HG02798 (cell line): ENCODE measurements at regions not wholly inside any gene's neighbourhood (a gene's known extent, or its start where the extent isn't known, plus 50 kb on each side); places are given as distances from the start of the nearest gene placed in this dataset.

Experiments used
- ATAC-seq: cut with Tn5 transposase; IDR thresholded peaks from one replicate; pipeline ENCODE4 v1.9.1; 2021; ENCODE audit warnings: mild to moderate bottlenecking; ENCODE audit not compliant: unreplicated experiment, poor library complexity

DNA sequence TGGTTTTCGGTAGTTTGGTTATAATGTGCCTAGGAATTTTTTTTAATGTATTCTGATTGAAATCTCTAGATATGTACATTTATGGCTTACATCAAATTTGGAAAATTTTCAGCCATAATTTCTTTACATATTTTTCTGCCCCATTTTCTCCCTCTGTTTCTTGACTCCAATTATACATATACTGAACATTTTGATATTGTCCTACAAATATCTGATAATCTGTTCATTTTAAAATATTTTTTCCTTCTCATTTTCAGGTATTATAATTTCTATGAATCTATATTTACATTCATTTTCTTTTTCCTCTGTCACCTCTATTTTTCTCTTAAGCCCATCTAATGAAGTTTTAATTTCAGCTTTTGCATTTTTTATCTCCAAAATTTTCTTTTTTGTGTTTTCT lies 82.7 kb upstream of the TMLHE start:
- no peak for ATAC-seq

DNA sequence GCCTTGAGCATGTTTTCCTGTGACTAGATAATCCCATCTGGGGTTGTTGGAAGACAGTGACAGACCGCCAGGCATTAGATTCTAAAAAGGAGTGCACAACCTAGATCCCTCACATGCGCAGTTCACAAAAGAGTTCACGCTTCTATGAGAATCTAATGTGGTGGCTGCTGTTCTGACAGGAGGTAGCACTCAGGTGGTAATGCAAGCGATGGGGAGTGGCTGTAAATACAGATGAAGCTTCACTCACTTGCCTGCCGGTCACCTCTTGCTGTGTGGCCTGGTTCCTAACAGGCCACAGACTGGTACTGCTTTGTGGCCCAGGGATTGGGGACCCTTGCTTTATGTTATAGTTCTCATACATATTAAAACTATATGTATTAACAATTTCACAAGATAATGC lies 81.9 kb upstream of the TMLHE start:
- ATAC-seq, result no peak

DNA sequence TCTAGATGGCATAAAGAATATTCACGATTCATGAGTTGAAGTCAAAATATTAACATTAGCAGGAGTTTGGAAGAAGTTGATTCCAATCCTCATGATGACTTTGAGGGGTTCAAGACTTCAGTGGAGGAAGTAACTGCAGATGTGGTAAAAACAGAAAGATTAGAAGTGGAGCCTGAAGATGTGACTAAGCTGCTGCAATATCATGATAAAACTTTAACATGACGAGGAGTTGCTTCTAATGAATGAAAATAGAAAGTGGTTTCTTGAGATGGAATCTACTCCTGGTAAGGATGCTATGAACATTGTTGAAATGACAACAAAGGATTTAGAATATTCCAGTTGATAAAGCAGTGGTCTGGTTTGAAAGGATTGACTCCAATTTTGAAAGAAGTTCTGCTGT lies 70.1 kb upstream of the TMLHE start:
- ATAC-seq, result no peak

DNA sequence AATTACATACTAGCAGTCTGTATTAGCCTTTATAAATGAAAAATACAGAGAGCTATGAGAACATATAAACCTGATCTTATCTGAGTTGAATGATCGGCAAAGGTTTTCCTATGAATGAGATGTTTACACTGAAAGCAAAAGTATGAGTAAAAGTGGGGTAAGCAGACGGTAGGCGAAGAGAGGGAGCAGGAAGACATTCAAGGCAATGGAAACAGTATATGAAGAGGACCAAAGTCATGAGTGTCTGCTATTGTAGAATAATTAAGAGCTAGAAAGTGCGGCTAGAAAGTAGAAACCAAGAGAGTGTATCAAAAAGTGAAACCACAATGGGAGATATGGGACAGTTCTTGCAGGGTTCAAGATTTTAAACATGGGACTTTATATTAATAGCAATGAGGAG lies 67.0 kb upstream of the TMLHE start:
- ATAC-seq, result no peak

DNA sequence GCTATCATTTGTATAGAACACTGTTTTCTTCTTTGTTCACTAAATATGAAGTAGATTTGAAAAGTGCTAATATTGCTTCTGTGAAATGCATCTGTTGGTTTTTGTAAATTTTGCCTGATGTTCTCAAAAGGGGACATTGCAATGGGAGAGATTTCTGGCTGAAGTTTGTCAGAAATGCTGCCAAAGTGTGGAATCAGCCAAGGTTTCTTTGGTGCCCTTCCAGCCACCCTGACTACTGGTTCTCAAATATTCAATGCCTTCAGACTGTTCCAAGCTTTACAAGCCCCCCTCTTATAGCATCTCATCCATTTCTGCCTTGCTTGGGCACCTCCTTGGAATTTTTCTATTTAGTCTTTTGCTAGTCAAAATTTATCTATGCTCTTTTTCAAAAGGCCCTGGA lies 60.6 kb upstream of the TMLHE start:
- no peak for ATAC-seq

DNA sequence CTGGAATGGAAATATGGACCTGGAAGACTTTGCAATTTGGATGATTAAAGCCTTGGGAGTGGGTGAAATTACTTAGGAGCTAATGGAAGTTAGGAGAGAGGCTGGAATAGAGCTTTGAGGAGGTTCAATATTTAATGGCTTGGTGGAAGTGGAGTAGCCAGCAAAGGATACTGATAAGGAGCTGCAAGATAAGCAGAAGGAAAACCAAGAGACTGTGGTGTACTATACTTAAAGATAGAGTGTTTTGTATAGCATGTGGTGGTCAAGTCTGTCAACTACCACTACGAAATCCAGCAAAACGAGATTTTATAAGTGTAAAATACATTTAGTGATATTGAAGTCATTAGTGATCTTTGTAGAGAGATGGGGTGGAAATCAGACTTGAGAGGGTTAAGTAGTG lies 54.0 kb upstream of the TMLHE start:
- no peak for ATAC-seq
